ENCODE measurements at regions not wholly inside any gene's neighbourhood (a gene's known extent, or its start where the extent isn't known, plus 50 kb on each side); places are given as distances from the start of the nearest gene placed in this dataset.
A peak's percentile ranks its signal among the peaks of the same experiment; 100 is the strongest.
"Not testable (repeated sequence)": the region's sequence is repeated elsewhere in the genome, so short reads cannot be mapped to it uniquely, and the experiment has no call there.

- DNase-seq (ENCODE audit: low spot score) = not testable (repeated sequence)
Observed at GRCh38 chr2:195072806-195073205, 584.2 kb upstream of the SLC39A10 start.

- DNase-seq (ENCODE audit: low spot score) = no peak
Observed at GRCh38 chr2:195057001-195057400, 600.0 kb upstream of the SLC39A10 start.

- no peak for DNase-seq (ENCODE audit: low spot score)
Observed at GRCh38 chr2:195055996-195056395, 601.0 kb upstream of the SLC39A10 start.

- DNase-seq (ENCODE audit: low spot score) = no peak
Observed at GRCh38 chr2:195051401-195051800, 605.6 kb upstream of the SLC39A10 start.

GRCh38 chr2:195049372-195050031 is 607.5 kb upstream of the SLC39A10 start:
- DNase-seq (ENCODE audit: low spot score) = peak; percentile 19

GRCh38 chr2:195047955-195048354 is 609.1 kb upstream of the SLC39A10 start:
- DNase-seq (ENCODE audit: low spot score) = no peak

GRCh38 chr2:195044801-195045200 is 612.2 kb upstream of the SLC39A10 start:
- DNase-seq (ENCODE audit: low spot score) = no peak

- no peak for DNase-seq (ENCODE audit: low spot score)
Observed at GRCh38 chr2:195038153-195038552, 618.9 kb upstream of the SLC39A10 start.

- DNase-seq (ENCODE audit: low spot score) = no peak
Observed at GRCh38 chr2:195037045-195037444, 620.0 kb upstream of the SLC39A10 start.

- no peak for DNase-seq (ENCODE audit: low spot score)
Observed at GRCh38 chr2:195031411-195031810, 625.6 kb upstream of the SLC39A10 start.

GRCh38 chr2:195029804-195030654 is 627.0 kb upstream of the SLC39A10 start:
- no peak for DNase-seq (ENCODE audit: low spot score)

- DNase-seq (ENCODE audit: low spot score) = no peak
Observed at GRCh38 chr2:195027947-195028346, 629.1 kb upstream of the SLC39A10 start.

- no peak for DNase-seq (ENCODE audit: low spot score)
Observed at GRCh38 chr2:195026261-195026660, 630.8 kb upstream of the SLC39A10 start.

GRCh38 chr2:195022508-195022830 is 634.6 kb upstream of the SLC39A10 start:
- DNase-seq (ENCODE audit: low spot score) = no peak

GRCh38 chr2:195021711-195022507 is 635.1 kb upstream of the SLC39A10 start:
- no peak for DNase-seq (ENCODE audit: low spot score)

GRCh38 chr2:195018462-195018861 is 638.6 kb upstream of the SLC39A10 start:
- DNase-seq (ENCODE audit: low spot score) = no peak

GRCh38 chr2:195017890-195018289 is 639.1 kb upstream of the SLC39A10 start:
- DNase-seq (ENCODE audit: low spot score) = no peak

GRCh38 chr2:195016841-195017240 is 640.2 kb upstream of the SLC39A10 start:
- no peak for DNase-seq (ENCODE audit: low spot score)

GRCh38 chr2:195009202-195009601 is 647.8 kb upstream of the SLC39A10 start:
- no peak for DNase-seq (ENCODE audit: low spot score)

- no peak for DNase-seq (ENCODE audit: low spot score)
Observed at GRCh38 chr2:195006856-195007255, 650.2 kb upstream of the SLC39A10 start.

GRCh38 chr2:195003881-195004471 is 653.0 kb upstream of the SLC39A10 start:
- DNase-seq (ENCODE audit: low spot score) = no peak

GRCh38 chr2:195001924-195002323 is 655.1 kb upstream of the SLC39A10 start:
- no peak for DNase-seq (ENCODE audit: low spot score)
